Ishikawa (cell line): ENCODE measurements at regions not wholly inside any gene's neighbourhood (a gene's known extent, or its start where the extent isn't known, plus 50 kb on each side); places are given as distances from the start of the nearest gene placed in this dataset.

Experiments
- CEBPB ChIP-seq: IDR thresholded peaks from 2 replicates; pipeline ENCODE4 v1.6.1; 2012
- CREB1 ChIP-seq: IDR thresholded peaks from 2 replicates; pipeline ENCODE4 v1.6.1; 2012; ENCODE audit warnings: low read depth
- EGR1 ChIP-seq: IDR thresholded peaks from 2 replicates; pipeline ENCODE4 v1.6.1; 2012
- EP300 ChIP-seq: IDR thresholded peaks from 2 replicates; pipeline ENCODE4 v1.6.1; 2012; ENCODE audit warnings: borderline replicate concordance
- FOXM1 ChIP-seq: IDR thresholded peaks from 2 replicates; pipeline ENCODE4 v1.6.1; 2012; ENCODE audit warnings: low read depth, borderline replicate concordance
- MAX ChIP-seq: IDR thresholded peaks from 2 replicates; pipeline ENCODE4 v1.6.1; 2012
- NFIC ChIP-seq: IDR thresholded peaks from 2 replicates; pipeline ENCODE4 v1.6.1; 2012
- RAD21 ChIP-seq: IDR thresholded peaks from 2 replicates; pipeline ENCODE4 v1.6.1; 2012; ENCODE audit warnings: low read depth
- REST ChIP-seq: IDR thresholded peaks from 2 replicates; pipeline ENCODE4 v1.6.1; 2012; ENCODE audit warnings: low read depth, mild to moderate bottlenecking
- TAF1 ChIP-seq: IDR thresholded peaks from 2 replicates; pipeline ENCODE4 v1.6.1; 2012; ENCODE audit warnings: low read depth, mild to moderate bottlenecking
- TCF12 ChIP-seq: IDR thresholded peaks from 2 replicates; pipeline ENCODE4 v1.6.1; 2012; ENCODE audit warnings: low read depth
- TEAD4 ChIP-seq: IDR thresholded peaks from 2 replicates; pipeline ENCODE4 v1.6.1; 2012
- USF1 ChIP-seq: IDR thresholded peaks from 2 replicates; pipeline ENCODE4 v1.6.1; 2012
- YY1 ChIP-seq: IDR thresholded peaks from 2 replicates; pipeline ENCODE4 v1.6.1; 2012; ENCODE audit warnings: low read depth
- ZBTB7A ChIP-seq: IDR thresholded peaks from 2 replicates; pipeline ENCODE4 v1.6.1; 2012; ENCODE audit warnings: low read depth

- TF ChIP-seq FOXM1 (no peak), NFIC (no peak), ZBTB7A (no peak), USF1 (no peak), CREB1 (no peak), YY1 (no peak), EP300 (no peak), TAF1 (no peak), CEBPB (no peak), TCF12 (no peak), TEAD4 (no peak), RAD21 (no peak), MAX (no peak), REST (no peak)
Measured at GRCh38 chr7:24057243-24057642, 226.7 kb upstream of the NPY start.

GRCh38 chr7:24058953-24059352 lies 225.0 kb upstream of the NPY start:
- TF ChIP-seq NFIC (no peak), EP300 (no peak), TEAD4 (no peak), FOXM1 (no peak), MAX (no peak)

GRCh38 chr7:24059775-24060174 lies 224.2 kb upstream of the NPY start:
- TF ChIP-seq EP300 = peak; percentile 52
- TF ChIP-seq RAD21 = no peak
- peak; percentile 65 for TF ChIP-seq TCF12
- TF ChIP-seq ZBTB7A = no peak
- TF ChIP-seq YY1 = peak; percentile 39; the same call in 1 of the 2 replicates
- no peak for TF ChIP-seq EGR1
- TF ChIP-seq NFIC = peak; percentile 29; the same call in 1 of the 2 replicates
- peak; percentile 82 for TF ChIP-seq TEAD4
- TF ChIP-seq MAX = no peak
- no peak for TF ChIP-seq USF1
- no peak for TF ChIP-seq REST
- no peak for TF ChIP-seq TAF1

GRCh38 chr7:24063721-24064120 lies 220.3 kb upstream of the NPY start:
- TF ChIP-seq ZBTB7A = no peak
- TF ChIP-seq MAX = no peak
- TF ChIP-seq EP300 = no peak
- no peak for TF ChIP-seq CEBPB
- no peak for TF ChIP-seq FOXM1
- TF ChIP-seq CREB1 = no peak
- TF ChIP-seq USF1 = no peak
- no peak for TF ChIP-seq TAF1
- no peak for TF ChIP-seq EGR1
- no peak for TF ChIP-seq TEAD4
- TF ChIP-seq YY1 = no peak
- TF ChIP-seq RAD21 = no peak
- no peak for TF ChIP-seq TCF12
- no peak for TF ChIP-seq NFIC
- TF ChIP-seq REST = no peak
